SK-N-SH treated with all-trans-retinoic acid at 6 μM for 48 hours (cell line): ENCODE measurements at regions not wholly inside any gene's neighbourhood (a gene's known extent, or its start where the extent isn't known, plus 50 kb on each side); places are given as distances from the start of the nearest gene placed in this dataset.

ENCODE experiments used
- ATAC-seq: fragments of 200-7000 bp; cut with Tn5 transposase; 3 replicates; pipeline ENCODE4 v1.9.1; 2020; ENCODE audit warnings: mild to moderate bottlenecking, moderate library complexity
- ARNTL ChIP-seq: fragments of 450-650 bp; formaldehyde crosslinking; IDR thresholded peaks from 2 replicates; pipeline ENCODE4 v1.5.0; 2020; ENCODE audit warnings: low read depth, mild to moderate bottlenecking, moderate library complexity, borderline replicate concordance
- BACH2 ChIP-seq: fragments of 250-450 bp; sonication (Bioruptor Pico); IDR thresholded peaks from 2 replicates; pipeline ENCODE4 v1.9.0; 2021; ENCODE audit warnings: mild to moderate bottlenecking, borderline replicate concordance
- CSDC2 ChIP-seq: fragments of 250-450 bp; sonication (Bioruptor Pico); IDR thresholded peaks from 2 replicates; pipeline ENCODE4 v1.5.0; 2020; ENCODE audit warnings: mild to moderate bottlenecking, moderate library complexity
- ESRRG ChIP-seq: fragments of 250-450 bp; sonication (Bioruptor Pico); IDR thresholded peaks from 2 replicates; pipeline ENCODE4 v1.6.1; 2021; ENCODE audit warnings: mild to moderate bottlenecking
- GLIS3 ChIP-seq: fragments of 250-450 bp; sonication (Bioruptor Pico); IDR thresholded peaks from 2 replicates; pipeline ENCODE4 v1.5.0; 2020; ENCODE audit warnings: mild to moderate bottlenecking, moderate library complexity
- ISL1 ChIP-seq: fragments of 250-450 bp; sonication (Bioruptor Pico); IDR thresholded peaks from 2 replicates; pipeline ENCODE4 v2.1.2; 2022; ENCODE audit warnings: mild to moderate bottlenecking, moderate library complexity
- OSR1 ChIP-seq: fragments of 250-450 bp; sonication (Bioruptor Pico); IDR thresholded peaks from 2 replicates; pipeline ENCODE4 v1.8.0; 2022; ENCODE audit warnings: moderate library complexity, mild to moderate bottlenecking, inconsistent platforms
- PPARA ChIP-seq: fragments of 250-450 bp; sonication (Bioruptor Pico); IDR thresholded peaks from 2 replicates; pipeline ENCODE4 v1.5.0; 2020; ENCODE audit warnings: mild to moderate bottlenecking, borderline replicate concordance
- RARB ChIP-seq: fragments of 250-450 bp; sonication (Bioruptor Pico); IDR thresholded peaks from 2 replicates; pipeline ENCODE4 v1.8.0; 2021; ENCODE audit warnings: mild to moderate bottlenecking, moderate library complexity
- SNAI2 ChIP-seq: fragments of 250-450 bp; sonication (Bioruptor Pico); IDR thresholded peaks from 2 replicates; pipeline ENCODE4 v1.5.0; 2020; ENCODE audit warnings: mild to moderate bottlenecking, moderate library complexity
- TCF4 ChIP-seq: fragments of 250-450 bp; sonication (Bioruptor Pico); IDR thresholded peaks from 2 replicates; pipeline ENCODE4 v1.8.0; 2021; ENCODE audit warnings: mild to moderate bottlenecking, moderate library complexity, borderline replicate concordance
- TOX ChIP-seq: fragments of 250-450 bp; sonication (Bioruptor Pico); IDR thresholded peaks from 2 replicates; pipeline ENCODE4 v1.8.0; 2021; ENCODE audit warnings: mild to moderate bottlenecking, moderate library complexity, borderline replicate concordance
- ZC3H10 ChIP-seq: fragments of 250-450 bp; sonication (Bioruptor Pico); IDR thresholded peaks from 2 replicates; pipeline ENCODE4 v1.5.1; 2021; ENCODE audit warnings: mild to moderate bottlenecking, moderate library complexity
- ZFP3 ChIP-seq: fragments of 250-450 bp; sonication (Bioruptor Pico); IDR thresholded peaks from 2 replicates; pipeline ENCODE4 v1.5.0; 2020; ENCODE audit warnings: mild to moderate bottlenecking, moderate library complexity
- ZFP30 ChIP-seq: fragments of 450-650 bp; formaldehyde crosslinking; IDR thresholded peaks from 2 replicates; pipeline ENCODE4 v1.5.0; 2022; ENCODE audit warnings: mild to moderate bottlenecking, moderate library complexity
- ZNF565 ChIP-seq: fragments of 450-650 bp; formaldehyde crosslinking; conservative IDR thresholded peaks from 2 replicates; pipeline ENCODE4 v1.5.0; 2020; ENCODE audit warnings: low read depth, mild to moderate bottlenecking, moderate library complexity
- ZNF70 ChIP-seq: fragments of 450-650 bp; formaldehyde crosslinking; IDR thresholded peaks from 2 replicates; pipeline ENCODE4 v1.5.0; 2020; ENCODE audit warnings: mild to moderate bottlenecking, moderate library complexity
- ZNF8 ChIP-seq: fragments of 450-650 bp; formaldehyde crosslinking; IDR thresholded peaks from 2 replicates; pipeline ENCODE4 v1.5.0; 2020; ENCODE audit warnings: mild to moderate bottlenecking, moderate library complexity
- TF ChIP-seq, protein P1 (sequence below): fragments of 250-450 bp; sonication (Bioruptor Pico); IDR thresholded peaks from 2 replicates; pipeline ENCODE4 v1.5.1; 2021; ENCODE audit warnings: mild to moderate bottlenecking, moderate library complexity
- TF ChIP-seq, protein P2 (sequence below): fragments of 250-450 bp; sonication (Bioruptor Pico); IDR thresholded peaks from 2 replicates; pipeline ENCODE4 v1.5.0; 2020; ENCODE audit warnings: mild to moderate bottlenecking, moderate library complexity
- TF ChIP-seq, protein P3 (sequence below): fragments of 250-450 bp; sonication (Bioruptor Pico); IDR thresholded peaks from 2 replicates; pipeline ENCODE4 v1.8.0; 2020; ENCODE audit warnings: mild to moderate bottlenecking, moderate library complexity, borderline replicate concordance
- TF ChIP-seq, protein P4 (sequence below): fragments of 250-450 bp; sonication (Bioruptor Pico); IDR thresholded peaks from 2 replicates; pipeline ENCODE4 v1.5.1; 2020; ENCODE audit warnings: low read depth, mild to moderate bottlenecking, moderate library complexity

DNA sequence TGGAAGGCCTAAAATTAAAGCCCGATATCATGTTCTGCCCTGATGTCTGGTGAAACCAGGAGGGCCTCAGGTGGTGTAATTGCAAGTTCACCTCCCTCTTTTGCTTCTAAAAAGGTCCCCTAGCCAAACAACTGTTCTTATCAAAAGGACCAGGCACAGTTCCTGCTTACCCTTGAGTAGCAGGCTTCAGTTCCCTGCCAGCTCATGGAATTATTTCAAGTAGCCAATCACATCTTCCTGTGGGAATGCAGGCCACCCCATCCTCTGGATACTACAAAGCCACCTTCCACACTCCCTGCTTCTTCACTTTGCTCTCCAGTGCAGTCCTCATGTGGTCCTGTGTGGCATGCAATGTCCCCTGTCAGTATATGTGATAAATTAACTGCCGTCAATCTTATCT, 97.7 kb upstream of the GALNT17 start:
- no peak for TF ChIP-seq ARNTL (CRISPR knock-in tag)
- no peak for TF ChIP-seq ZFP30 (CRISPR knock-in tag)
- TF ChIP-seq OSR1 (CRISPR knock-in tag) = no peak
- TF ChIP-seq PPARA (CRISPR knock-in tag) = no peak
- TF ChIP-seq, all 23 proteins: peak for 0
- no peak for ATAC-seq

DNA sequence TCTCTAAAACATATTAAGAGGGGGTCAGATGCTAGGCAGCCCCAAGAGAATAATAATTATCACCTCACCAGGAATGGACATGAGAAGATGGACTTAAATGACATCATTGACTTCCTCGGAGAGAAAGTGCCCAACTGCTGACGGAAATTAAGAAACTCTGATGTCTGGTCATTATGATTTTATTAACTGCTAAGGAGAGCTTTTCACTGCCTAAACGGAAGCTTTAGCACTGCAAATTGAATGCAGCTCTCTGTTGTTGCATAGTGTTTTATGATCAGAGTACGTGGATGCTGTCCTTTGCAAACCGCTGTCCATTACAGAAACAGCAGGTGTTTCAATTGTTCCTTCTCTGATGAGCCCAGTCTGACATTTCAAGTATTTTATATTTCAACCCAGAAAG, 89.4 kb upstream of the GALNT17 start:
- TF ChIP-seq CSDC2 (CRISPR knock-in tag) = no peak
- TF ChIP-seq GLIS3 (CRISPR knock-in tag) = no peak
- TF ChIP-seq, protein P1, sequence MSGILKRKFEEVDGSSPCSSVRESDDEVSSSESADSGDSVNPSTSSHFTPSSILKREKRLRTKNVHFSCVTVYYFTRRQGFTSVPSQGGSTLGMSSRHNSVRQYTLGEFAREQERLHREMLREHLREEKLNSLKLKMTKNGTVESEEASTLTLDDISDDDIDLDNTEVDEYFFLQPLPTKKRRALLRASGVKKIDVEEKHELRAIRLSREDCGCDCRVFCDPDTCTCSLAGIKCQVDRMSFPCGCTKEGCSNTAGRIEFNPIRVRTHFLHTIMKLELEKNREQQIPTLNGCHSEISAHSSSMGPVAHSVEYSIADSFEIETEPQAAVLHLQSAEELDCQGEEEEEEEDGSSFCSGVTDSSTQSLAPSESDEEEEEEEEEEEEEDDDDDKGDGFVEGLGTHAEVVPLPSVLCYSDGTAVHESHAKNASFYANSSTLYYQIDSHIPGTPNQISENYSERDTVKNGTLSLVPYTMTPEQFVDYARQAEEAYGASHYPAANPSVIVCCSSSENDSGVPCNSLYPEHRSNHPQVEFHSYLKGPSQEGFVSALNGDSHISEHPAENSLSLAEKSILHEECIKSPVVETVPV (CRISPR knock-in tag) = no peak
- ATAC-seq = no peak

DNA sequence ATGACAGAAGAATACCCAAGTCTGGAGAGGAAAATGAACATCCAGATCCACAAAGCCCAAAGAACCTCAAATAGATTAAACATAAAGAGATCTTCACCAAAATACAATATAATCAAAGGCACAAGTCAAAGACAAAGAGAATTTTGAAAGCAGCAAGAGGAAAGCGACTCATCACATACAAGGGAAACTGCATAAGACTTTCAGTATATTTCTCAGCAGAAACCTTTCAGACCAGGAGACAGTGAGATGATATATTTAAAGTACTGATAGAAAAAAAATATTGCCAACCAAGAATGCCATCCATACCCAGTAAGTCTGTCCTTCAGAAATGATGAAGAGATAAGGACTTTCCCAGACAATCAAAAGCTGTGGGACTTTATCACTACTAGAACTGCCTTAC, 81.5 kb upstream of the GALNT17 start:
- TF ChIP-seq ISL1 (CRISPR knock-in tag) (no peak), ZNF565 (no peak), ESRRG (CRISPR knock-in tag) (no peak), ZNF8 (CRISPR knock-in tag) (no peak), OSR1 (CRISPR knock-in tag) (no peak)
- TF ChIP-seq, protein P2, sequence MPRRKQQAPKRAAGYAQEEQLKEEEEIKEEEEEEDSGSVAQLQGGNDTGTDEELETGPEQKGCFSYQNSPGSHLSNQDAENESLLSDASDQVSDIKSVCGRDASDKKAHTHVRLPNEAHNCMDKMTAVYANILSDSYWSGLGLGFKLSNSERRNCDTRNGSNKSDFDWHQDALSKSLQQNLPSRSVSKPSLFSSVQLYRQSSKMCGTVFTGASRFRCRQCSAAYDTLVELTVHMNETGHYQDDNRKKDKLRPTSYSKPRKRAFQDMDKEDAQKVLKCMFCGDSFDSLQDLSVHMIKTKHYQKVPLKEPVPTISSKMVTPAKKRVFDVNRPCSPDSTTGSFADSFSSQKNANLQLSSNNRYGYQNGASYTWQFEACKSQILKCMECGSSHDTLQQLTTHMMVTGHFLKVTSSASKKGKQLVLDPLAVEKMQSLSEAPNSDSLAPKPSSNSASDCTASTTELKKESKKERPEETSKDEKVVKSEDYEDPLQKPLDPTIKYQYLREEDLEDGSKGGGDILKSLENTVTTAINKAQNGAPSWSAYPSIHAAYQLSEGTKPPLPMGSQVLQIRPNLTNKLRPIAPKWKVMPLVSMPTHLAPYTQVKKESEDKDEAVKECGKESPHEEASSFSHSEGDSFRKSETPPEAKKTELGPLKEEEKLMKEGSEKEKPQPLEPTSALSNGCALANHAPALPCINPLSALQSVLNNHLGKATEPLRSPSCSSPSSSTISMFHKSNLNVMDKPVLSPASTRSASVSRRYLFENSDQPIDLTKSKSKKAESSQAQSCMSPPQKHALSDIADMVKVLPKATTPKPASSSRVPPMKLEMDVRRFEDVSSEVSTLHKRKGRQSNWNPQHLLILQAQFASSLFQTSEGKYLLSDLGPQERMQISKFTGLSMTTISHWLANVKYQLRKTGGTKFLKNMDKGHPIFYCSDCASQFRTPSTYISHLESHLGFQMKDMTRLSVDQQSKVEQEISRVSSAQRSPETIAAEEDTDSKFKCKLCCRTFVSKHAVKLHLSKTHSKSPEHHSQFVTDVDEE (CRISPR knock-in tag) = no peak
- TF ChIP-seq, protein P3, sequence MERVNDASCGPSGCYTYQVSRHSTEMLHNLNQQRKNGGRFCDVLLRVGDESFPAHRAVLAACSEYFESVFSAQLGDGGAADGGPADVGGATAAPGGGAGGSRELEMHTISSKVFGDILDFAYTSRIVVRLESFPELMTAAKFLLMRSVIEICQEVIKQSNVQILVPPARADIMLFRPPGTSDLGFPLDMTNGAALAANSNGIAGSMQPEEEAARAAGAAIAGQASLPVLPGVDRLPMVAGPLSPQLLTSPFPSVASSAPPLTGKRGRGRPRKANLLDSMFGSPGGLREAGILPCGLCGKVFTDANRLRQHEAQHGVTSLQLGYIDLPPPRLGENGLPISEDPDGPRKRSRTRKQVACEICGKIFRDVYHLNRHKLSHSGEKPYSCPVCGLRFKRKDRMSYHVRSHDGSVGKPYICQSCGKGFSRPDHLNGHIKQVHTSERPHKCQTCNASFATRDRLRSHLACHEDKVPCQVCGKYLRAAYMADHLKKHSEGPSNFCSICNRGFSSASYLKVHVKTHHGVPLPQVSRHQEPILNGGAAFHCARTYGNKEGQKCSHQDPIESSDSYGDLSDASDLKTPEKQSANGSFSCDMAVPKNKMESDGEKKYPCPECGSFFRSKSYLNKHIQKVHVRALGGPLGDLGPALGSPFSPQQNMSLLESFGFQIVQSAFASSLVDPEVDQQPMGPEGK = no peak
- TF ChIP-seq, protein P1 (CRISPR knock-in tag) = no peak
- no peak for ATAC-seq

DNA sequence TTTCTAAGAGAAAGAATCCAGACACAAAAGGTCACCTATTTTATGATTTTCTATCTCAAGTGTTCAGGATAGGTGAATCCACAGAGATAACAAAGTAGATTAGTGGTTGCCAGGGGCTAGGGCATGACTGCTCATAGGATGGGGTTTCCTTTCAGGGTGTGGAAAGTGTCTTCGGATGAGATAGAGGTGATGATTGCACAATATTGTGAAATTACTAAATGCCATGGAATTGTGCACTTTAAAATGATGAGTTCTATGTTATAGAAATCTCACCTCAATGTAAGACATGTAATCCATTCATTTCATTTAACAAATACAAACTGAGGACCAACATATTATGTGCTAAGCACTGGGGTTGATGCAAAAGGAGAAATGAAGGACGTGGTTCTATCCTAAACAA, 76.4 kb upstream of the GALNT17 start:
- ATAC-seq = no peak
- TF ChIP-seq BACH2 (CRISPR knock-in tag) = no peak
- no peak for TF ChIP-seq ZC3H10 (CRISPR knock-in tag)
- TF ChIP-seq SNAI2 (CRISPR knock-in tag) = no peak
- TF ChIP-seq ZNF8 (CRISPR knock-in tag) = no peak
- no peak for TF ChIP-seq TOX (CRISPR knock-in tag)
- no peak for TF ChIP-seq ESRRG (CRISPR knock-in tag)
- no peak for TF ChIP-seq GLIS3 (CRISPR knock-in tag)
- no peak for TF ChIP-seq ZFP3 (CRISPR knock-in tag)
- TF ChIP-seq, protein P4, sequence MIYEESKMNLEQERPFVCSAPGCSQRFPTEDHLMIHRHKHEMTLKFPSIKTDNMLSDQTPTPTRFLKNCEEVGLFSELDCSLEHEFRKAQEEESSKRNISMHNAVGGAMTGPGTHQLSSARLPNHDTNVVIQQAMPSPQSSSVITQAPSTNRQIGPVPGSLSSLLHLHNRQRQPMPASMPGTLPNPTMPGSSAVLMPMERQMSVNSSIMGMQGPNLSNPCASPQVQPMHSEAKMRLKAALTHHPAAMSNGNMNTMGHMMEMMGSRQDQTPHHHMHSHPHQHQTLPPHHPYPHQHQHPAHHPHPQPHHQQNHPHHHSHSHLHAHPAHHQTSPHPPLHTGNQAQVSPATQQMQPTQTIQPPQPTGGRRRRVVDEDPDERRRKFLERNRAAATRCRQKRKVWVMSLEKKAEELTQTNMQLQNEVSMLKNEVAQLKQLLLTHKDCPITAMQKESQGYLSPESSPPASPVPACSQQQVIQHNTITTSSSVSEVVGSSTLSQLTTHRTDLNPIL (CRISPR knock-in tag) = no peak
- no peak for TF ChIP-seq ZNF565
- TF ChIP-seq ISL1 (CRISPR knock-in tag) = no peak
- TF ChIP-seq, protein P1 (CRISPR knock-in tag) = no peak
- no peak for TF ChIP-seq CSDC2 (CRISPR knock-in tag)
- TF ChIP-seq, protein P2 (CRISPR knock-in tag) = no peak
- no peak for TF ChIP-seq ZNF70 (CRISPR knock-in tag)
- TF ChIP-seq ZFP30 (CRISPR knock-in tag) = no peak
- TF ChIP-seq TCF4 (CRISPR knock-in tag) = no peak
- TF ChIP-seq RARB (CRISPR knock-in tag) = no peak
